HEK293 (cell line): ENCODE measurements at regions not wholly inside any gene's neighbourhood (a gene's known extent, or its start where the extent isn't known, plus 50 kb on each side); places are given as distances from the start of the nearest gene placed in this dataset.

Experiments
- CTCF ChIP-seq: fragments of 450-650 bp; formaldehyde crosslinking; IDR thresholded peaks from 2 replicates; pipeline ENCODE4 v1.5.1; 2016; ENCODE audit warnings: missing biosample characterization, missing genetic modification characterization
- TCF7L2 ChIP-seq: IDR thresholded peaks from 2 replicates; pipeline ENCODE4 v1.6.1; 2011; ENCODE audit warnings: low read depth, mild to moderate bottlenecking, inconsistent platforms, low read length, moderate library complexity, borderline replicate concordance
- YY1 ChIP-seq: fragments of 450-650 bp; formaldehyde crosslinking; IDR thresholded peaks from 2 replicates; pipeline ENCODE4 v1.5.1; 2018; ENCODE audit warnings: missing biosample characterization, missing genetic modification characterization
- ZSCAN23 ChIP-seq: fragments of 450-650 bp; formaldehyde crosslinking; IDR thresholded peaks from 2 replicates; pipeline ENCODE4 v1.5.1; 2016; ENCODE audit warnings: missing biosample characterization, missing genetic modification characterization

- TF ChIP-seq CTCF (tag by site-specific recombination) = no peak
- no peak for TF ChIP-seq YY1
- no peak for TF ChIP-seq TCF7L2
- no peak for TF ChIP-seq ZSCAN23 (tag by site-specific recombination)
These were observed 808.1 kb upstream of the MANEA start for GRCh38 chr6:94769197-94769596.
